HG02759 (cell line): ENCODE measurements at regions not wholly inside any gene's neighbourhood (a gene's known extent, or its start where the extent isn't known, plus 50 kb on each side); places are given as distances from the start of the nearest gene placed in this dataset.
A peak's percentile ranks its signal among the peaks of the same experiment; 100 is the strongest.

Source experiments
- ATAC-seq: cut with Tn5 transposase; IDR thresholded peaks from one replicate; pipeline ENCODE4 v1.9.1; 2021; ENCODE audit warnings: mild to moderate bottlenecking, moderate library complexity; ENCODE audit not compliant: unreplicated experiment

- no peak for ATAC-seq
Observed at GRCh38 chr3:192079098-192079497, 618.1 kb downstream of the PYDC2 start.

- ATAC-seq: no peak
Observed at GRCh38 chr3:192080336-192080735, 619.4 kb downstream of the PYDC2 start.

- peak; percentile 97 for ATAC-seq
Observed at GRCh38 chr3:192082730-192083660, 622.0 kb downstream of the PYDC2 start.
